GM23248 (cell line): ENCODE measurements at regions not wholly inside any gene's neighbourhood (a gene's known extent, or its start where the extent isn't known, plus 50 kb on each side); places are given as distances from the start of the nearest gene placed in this dataset.

Source experiments
- DNase-seq: peaks from one replicate; pipeline ENCODE4 v3.0.0-alpha.2; 2015
- H2AFZ ChIP-seq: fragments of 200-600 bp; sonication (generic); 2 replicates; pipeline ENCODE4 v1.6.1; 2016; ENCODE audit warnings: antibody characterized with exemption
- H3F3A ChIP-seq: fragments of 200-600 bp; sonication (generic); 2 replicates; pipeline ENCODE4 v1.6.1; 2016; ENCODE audit warnings: mild to moderate bottlenecking, antibody characterized with exemption, mixed run types; ENCODE audit not compliant: insufficient read depth
- H3K27ac ChIP-seq: fragments of 200-600 bp; sonication (generic); 2 replicates; pipeline ENCODE4 v1.5.1; 2016; ENCODE audit warnings: mild to moderate bottlenecking
- H3K27me3 ChIP-seq: fragments of 200-600 bp; sonication (generic); replicated peaks from 2 replicates; pipeline ENCODE4 v1.6.1; 2016; ENCODE audit warnings: mild to moderate bottlenecking; ENCODE audit not compliant: insufficient read depth
- H3K36me3 ChIP-seq: fragments of 200-600 bp; sonication (generic); 2 replicates; pipeline ENCODE4 v1.6.1; 2016; ENCODE audit warnings: low read depth, mild to moderate bottlenecking
- H3K4me1 ChIP-seq: fragments of 200-600 bp; sonication (generic); 2 replicates; pipeline ENCODE4 v1.6.1; 2016; ENCODE audit warnings: mild to moderate bottlenecking; ENCODE audit not compliant: insufficient read depth
- H3K4me2 ChIP-seq: fragments of 200-600 bp; sonication (generic); one replicate; pipeline ENCODE4 v1.6.1; 2016; ENCODE audit warnings: mild to moderate bottlenecking; ENCODE audit not compliant: unreplicated experiment
- H3K4me3 ChIP-seq: fragments of 200-600 bp; sonication (generic); 2 replicates; pipeline ENCODE4 v1.5.1; 2016; ENCODE audit warnings: mild to moderate bottlenecking
- H3K79me2 ChIP-seq: fragments of 200-600 bp; sonication (generic); 2 replicates; pipeline ENCODE4 v1.6.1; 2016; ENCODE audit warnings: mild to moderate bottlenecking; ENCODE audit not compliant: insufficient read depth
- H3K9ac ChIP-seq: fragments of 200-600 bp; sonication (generic); 2 replicates; pipeline ENCODE4 v1.6.1; 2016; ENCODE audit warnings: mild to moderate bottlenecking
- H3K9me2 ChIP-seq: fragments of 200-600 bp; sonication (generic); 2 replicates; pipeline ENCODE4 v1.6.1; 2016; ENCODE audit warnings: mixed run types, mild to moderate bottlenecking, moderate library complexity; ENCODE audit not compliant: insufficient read depth
- H3K9me3 ChIP-seq: fragments of 200-600 bp; sonication (generic); one replicate; pipeline ENCODE4 v1.6.1; 2017; ENCODE audit warnings: low read depth
- H4K20me1 ChIP-seq: fragments of 200-600 bp; sonication (generic); 2 replicates; pipeline ENCODE4 v1.6.0; 2016; ENCODE audit not compliant: insufficient read depth
- EZH2 ChIP-seq: fragments of 200-600 bp; sonication (generic); IDR thresholded peaks from 2 replicates; pipeline ENCODE4 v1.6.1; 2018; ENCODE audit warnings: antibody characterized with exemption, mild to moderate bottlenecking; ENCODE audit not compliant: insufficient read depth, poor library complexity, severe bottlenecking
- EZH2phosphoT487 ChIP-seq: fragments of 200-600 bp; sonication (generic); IDR thresholded peaks from 2 replicates; pipeline ENCODE4 v1.6.1; 2018; ENCODE audit warnings: antibody characterized with exemption, moderate library complexity, mild to moderate bottlenecking, low read depth; ENCODE audit not compliant: insufficient read depth
- WGBS, 2 experiments: methylation state at CpG; one replicate each; pipeline ENCODE4 v1.1.6; 2015 to 2017; ENCODE audit warnings: low lambda C conversion rate in 2 of 2, low coverage in 1 of 2; ENCODE audit errors: missing lambda C conversion rate in 2 of 2; 5-methylcytosine and 5-hydroxymethylcytosine counted together
- in situ Hi-C: fragments of 300-500 bp; cut with MboI; formaldehyde crosslinking; loops from 2 replicates; pipeline ENCODE4 v1.15.0; 2020

DNA sequence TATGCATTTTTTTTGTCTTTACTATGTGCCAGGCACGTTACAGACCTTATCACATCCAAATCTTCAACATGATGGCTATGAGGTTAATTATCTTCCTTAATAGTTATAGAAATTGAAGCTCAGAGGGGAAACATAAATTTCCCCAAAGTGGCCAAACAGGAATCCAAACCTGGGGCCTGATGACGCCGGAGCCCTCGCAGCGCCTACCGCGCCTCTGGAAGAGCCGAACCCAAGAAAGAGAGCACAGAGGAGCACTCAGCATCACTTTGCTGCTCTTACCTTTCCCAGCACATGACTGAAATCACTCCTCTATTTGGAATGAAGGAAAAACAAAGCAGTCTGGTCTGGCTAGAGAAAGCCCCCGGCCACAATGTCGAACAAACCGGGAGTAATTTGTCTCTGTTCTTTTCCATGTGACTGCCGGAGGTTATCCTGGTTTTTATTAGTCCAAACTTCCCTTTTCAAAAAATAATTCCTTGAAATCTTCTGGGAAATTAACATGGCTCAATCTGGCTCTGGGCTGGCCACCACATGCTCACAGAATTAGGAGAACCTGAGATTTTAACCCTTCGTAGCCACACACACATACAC, 195.5 kb downstream of the ADSS2 start:
- H3K79me2 ChIP-seq = no peaks in the 10 kb centered on the region
- WGBS, 2 experiments = 50 to 52% methylated on average over 13 of the region's 13 CpGs
- H3K36me3 ChIP-seq = no peaks in the 10 kb centered on the region
- no peaks in the 10 kb centered on the region for H3K9me2 ChIP-seq
- H3K4me2 ChIP-seq = no peak overlapping the region
- H3K4me3 ChIP-seq = no peak overlapping the region
- no peaks in the 10 kb centered on the region for H4K20me1 ChIP-seq
- no peak overlapping the region for H3K9ac ChIP-seq
- H3K27ac ChIP-seq = no peak overlapping the region
- no peak for TF ChIP-seq EZH2
- no peak for TF ChIP-seq EZH2phosphoT487
- no peaks in the 10 kb centered on the region for H3K9me3 ChIP-seq
- no peak for DNase-seq
- H3K27me3 ChIP-seq = no peaks in the 10 kb centered on the region
- in situ Hi-C loops = no loop called here
- H2AFZ ChIP-seq = no peak overlapping the region
- no peaks in the 10 kb centered on the region for H3F3A ChIP-seq
- H3K4me1 ChIP-seq = no peaks in the 10 kb centered on the region

DNA sequence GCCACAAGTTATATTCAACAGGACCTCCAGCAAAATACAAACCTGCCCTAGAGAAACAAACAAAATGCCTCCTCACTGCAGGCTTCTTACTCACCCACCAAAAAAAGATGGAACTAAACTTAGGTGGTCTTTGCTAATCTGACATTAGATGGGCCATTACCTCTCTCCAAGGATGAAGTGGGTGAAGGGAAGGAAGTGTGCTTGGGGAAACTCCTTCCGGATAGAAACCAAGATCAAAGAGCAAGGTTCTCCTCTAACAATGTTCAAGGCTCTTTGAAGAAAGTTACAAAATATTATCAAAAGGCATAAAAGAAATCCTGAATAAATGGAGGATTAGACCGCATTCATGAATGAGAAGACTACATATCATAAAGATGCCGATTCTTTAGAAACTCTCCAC, 187.5 kb downstream of the ADSS2 start:
- H3K27me3 ChIP-seq = no peaks in the 10 kb centered on the region
- no peak for TF ChIP-seq EZH2
- no peak for TF ChIP-seq EZH2phosphoT487
- no peak for DNase-seq
- H3K79me2 ChIP-seq = no peaks in the 10 kb centered on the region
- in situ Hi-C loops = no loop called here
- no peaks in the 10 kb centered on the region for H3K4me1 ChIP-seq
- H3K36me3 ChIP-seq = no peaks in the 10 kb centered on the region
- H3K27ac ChIP-seq = no peak overlapping the region
- H3K9ac ChIP-seq = no peak overlapping the region
- no peaks in the 10 kb centered on the region for H3F3A ChIP-seq
- H4K20me1 ChIP-seq = no peaks in the 10 kb centered on the region
- no peak overlapping the region for H2AFZ ChIP-seq
- H3K9me3 ChIP-seq = no peaks in the 10 kb centered on the region
- no peak overlapping the region for H3K4me2 ChIP-seq
- no peaks in the 10 kb centered on the region for H3K9me2 ChIP-seq
- H3K4me3 ChIP-seq = no peak overlapping the region
- 78 to 85% methylated on average over 3 of the region's 3 CpGs for WGBS, 2 experiments

GRCh38 chr1:244265507-244265906, 186.2 kb downstream of the ADSS2 start:
- WGBS, 2 experiments = 79 to 83% methylated on average over 2 of the region's 2 CpGs
- no peak overlapping the region for H3K27ac ChIP-seq
- H2AFZ ChIP-seq = no peak overlapping the region
- H3K79me2 ChIP-seq = no peaks in the 10 kb centered on the region
- TF ChIP-seq EZH2phosphoT487 (no peak), EZH2 (no peak)
- DNase-seq = no peak
- H3K27me3 ChIP-seq = no peaks in the 10 kb centered on the region
- no peak overlapping the region for H3K9ac ChIP-seq
- in situ Hi-C loops = no loop called here
- no peaks in the 10 kb centered on the region for H3K9me2 ChIP-seq
- no peak overlapping the region for H3K4me2 ChIP-seq
- H4K20me1 ChIP-seq = no peaks in the 10 kb centered on the region
- H3K9me3 ChIP-seq = no peaks in the 10 kb centered on the region
- no peaks in the 10 kb centered on the region for H3K36me3 ChIP-seq
- H3K4me1 ChIP-seq = no peaks in the 10 kb centered on the region
- no peaks in the 10 kb centered on the region for H3F3A ChIP-seq
- no peak overlapping the region for H3K4me3 ChIP-seq

DNA sequence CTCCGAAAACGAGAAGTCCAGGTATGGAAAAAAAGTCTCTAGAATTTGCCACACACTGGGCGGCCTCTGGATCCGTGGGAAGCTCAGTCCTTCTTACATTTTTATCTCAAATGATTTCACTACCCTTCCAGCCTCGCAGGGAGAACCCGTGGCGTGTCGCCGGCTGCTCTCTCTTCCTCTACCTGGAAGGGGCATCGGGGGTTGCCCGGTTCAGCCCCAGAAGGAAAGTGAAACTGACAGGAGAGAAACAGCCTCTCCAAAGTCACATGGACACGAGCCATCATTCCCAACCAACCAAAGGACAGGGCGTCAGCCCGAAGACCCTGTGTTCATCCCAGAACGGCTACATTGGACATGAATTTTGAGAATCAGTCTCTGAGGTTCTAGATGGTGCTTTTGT, 182.5 kb downstream of the ADSS2 start:
- H4K20me1 ChIP-seq = no peaks in the 10 kb centered on the region
- in situ Hi-C loops = no loop called here
- 87 to 91% methylated on average over 15 of the region's 15 CpGs for WGBS, 2 experiments
- H3K27ac ChIP-seq = no peak overlapping the region
- no peaks in the 10 kb centered on the region for H3K79me2 ChIP-seq
- no peaks in the 10 kb centered on the region for H3K27me3 ChIP-seq
- H3K9ac ChIP-seq = no peak overlapping the region
- TF ChIP-seq EZH2phosphoT487 = no peak
- TF ChIP-seq EZH2 = no peak
- H3F3A ChIP-seq = peaks cover 15% of the 10 kb centered on the region
- H3K4me3 ChIP-seq = no peak overlapping the region
- no peaks in the 10 kb centered on the region for H3K9me3 ChIP-seq
- H3K4me1 ChIP-seq = peaks cover 11% of the 10 kb centered on the region
- H3K4me2 ChIP-seq = no peak overlapping the region
- H3K36me3 ChIP-seq = no peaks in the 10 kb centered on the region
- H3K9me2 ChIP-seq = no peaks in the 10 kb centered on the region
- no peak overlapping the region for H2AFZ ChIP-seq
- no peak for DNase-seq

DNA sequence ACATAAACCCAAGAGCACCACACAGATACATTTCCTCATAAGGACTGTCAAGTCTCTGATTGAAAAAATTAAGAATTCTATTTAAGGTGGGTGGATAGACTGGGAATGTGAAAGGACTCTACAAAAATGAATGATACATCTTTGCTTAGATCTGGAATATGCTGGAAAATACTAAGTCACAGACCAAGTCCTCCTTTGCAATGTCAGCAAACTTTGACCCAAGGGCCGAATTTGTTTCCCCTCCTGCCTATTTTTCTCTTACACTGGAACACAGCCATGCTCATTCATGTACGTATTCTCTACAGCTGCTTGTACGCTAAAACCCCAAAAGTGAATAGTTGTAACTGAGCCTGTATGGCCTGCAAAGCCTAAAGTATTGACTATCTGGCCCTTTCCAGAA, 180.7 kb downstream of the ADSS2 start:
- H3K4me2 ChIP-seq = no peak overlapping the region
- no peak overlapping the region for H3K27ac ChIP-seq
- H3K4me3 ChIP-seq = no peak overlapping the region
- no peaks in the 10 kb centered on the region for H3K9me3 ChIP-seq
- H3K4me1 ChIP-seq = peaks cover 18% of the 10 kb centered on the region
- no peaks in the 10 kb centered on the region for H3K36me3 ChIP-seq
- no peaks in the 10 kb centered on the region for H3K9me2 ChIP-seq
- no peak overlapping the region for H2AFZ ChIP-seq
- H3K27me3 ChIP-seq = no peaks in the 10 kb centered on the region
- no peaks in the 10 kb centered on the region for H4K20me1 ChIP-seq
- 97 to 99% methylated on average over 3 of the region's 3 CpGs for WGBS, 2 experiments
- in situ Hi-C loops = no loop called here
- DNase-seq = no peak
- TF ChIP-seq EZH2 (no peak), EZH2phosphoT487 (no peak)
- no peaks in the 10 kb centered on the region for H3K79me2 ChIP-seq
- no peak overlapping the region for H3K9ac ChIP-seq
- peaks cover 22% of the 10 kb centered on the region for H3F3A ChIP-seq
